Transverse colon (tissue), 4 donors: ENCODE measurements at regions not wholly inside any gene's neighbourhood (a gene's known extent, or its start where the extent isn't known, plus 50 kb on each side); places are given as distances from the start of the nearest gene placed in this dataset.
A peak's percentile ranks its signal among the peaks of the same experiment; 100 is the strongest.

Experiments used
- DNase-seq: peaks from one replicate; pipeline ENCODE4 v3.0.0-alpha.2; 2019
- H3K27ac ChIP-seq, 4 donors: fragments of 200-600 bp; sonication (generic); 2 replicates each; pipeline ENCODE4 v1.5.1; 2016 to 2018; ENCODE audit warnings: inconsistent platforms in 4 of 4
- H3K27me3 ChIP-seq: fragments of 200-600 bp; sonication (generic); 2 replicates; pipeline ENCODE4 v1.5.1; 2017; ENCODE audit warnings: inconsistent platforms
- H3K36me3 ChIP-seq, 4 donors: fragments of 200-600 bp; sonication (generic); 2 replicates each; pipeline ENCODE4 v1.5.1; 2017 to 2019; ENCODE audit warnings: inconsistent platforms in 4 of 4
- H3K4me1 ChIP-seq, 4 donors: fragments of 200-600 bp; sonication (generic); 2 replicates each; pipeline ENCODE4 v1.5.1; 2017 to 2020; ENCODE audit warnings: inconsistent platforms in 4 of 4
- H3K4me3 ChIP-seq, 4 donors: fragments of 200-600 bp; sonication (generic); 1 replicate in 1 of 4; 2 replicates in 3 of 4; pipeline versions ENCODE4 v1.5.1 to v1.6.1; 2017 to 2019; ENCODE audit warnings: inconsistent platforms in 4 of 4
- H3K9me3 ChIP-seq, 2 donors: fragments of 200-600 bp; sonication (generic); 2 replicates each; pipeline ENCODE4 v1.5.1; 2017 to 2019; ENCODE audit warnings: inconsistent platforms in 2 of 2
- EP300 ChIP-seq: sonication (generic); formaldehyde crosslinking; IDR thresholded peaks from one replicate; pipeline ENCODE4 v1.6.1; 2017; ENCODE audit warnings: antibody characterized with exemption, low read depth
- POLR2A ChIP-seq: fragments of 450-650 bp; IDR thresholded peaks from one replicate; pipeline ENCODE4 v1.6.1; 2016; ENCODE audit warnings: antibody characterized with exemption, mild to moderate bottlenecking, moderate library complexity
- POLR2AphosphoS5 ChIP-seq, 3 donors: sonication (generic); formaldehyde crosslinking; IDR thresholded peaks; one replicate each; pipeline ENCODE4 v1.6.1; 2016; ENCODE audit warnings: antibody characterized with exemption in 3 of 3
- WGBS, 2 donors: methylation state at CpG; one replicate each; pipeline ENCODE4 v1.1.5; 2018; ENCODE audit warnings: low coverage in 1 of 2; 5-methylcytosine and 5-hydroxymethylcytosine counted together
- in situ Hi-C, 4 donors: fragments of 200-750 bp; cut with MboI; loops; one replicate each; pipeline versions ENCODE4 v1.15.0 to v1.15.1; 2017; ENCODE audit warnings: low sequenced_read_pairs in 3 of 4, low pct_ligation_motif_present in 1 of 4, low pct_unique_long_range_greater_than_20kb in 1 of 4
- intact Hi-C: fragments of 100-400 bp; cut with DNase I; formaldehyde crosslinking; loops from one replicate; pipeline ENCODE4 v1.15.1; 2023; ENCODE audit warnings: low total_unique reads
- TF ChIP-seq, protein P1 (sequence below), 5 experiments: fragments of 200-600 bp in 3 of 5; fragments of 450-650 bp in 2 of 5; sonication (generic) in 3 of 5; IDR thresholded peaks; 1 replicate in 2 of 5; 2 replicates in 3 of 5; pipeline ENCODE4 v1.5.1; 2016 to 2017; ENCODE audit warnings: antibody characterized with exemption in 5 of 5, inconsistent platforms in 3 of 5, mild to moderate bottlenecking in 2 of 5, moderate library complexity in 1 of 5

DNA sequence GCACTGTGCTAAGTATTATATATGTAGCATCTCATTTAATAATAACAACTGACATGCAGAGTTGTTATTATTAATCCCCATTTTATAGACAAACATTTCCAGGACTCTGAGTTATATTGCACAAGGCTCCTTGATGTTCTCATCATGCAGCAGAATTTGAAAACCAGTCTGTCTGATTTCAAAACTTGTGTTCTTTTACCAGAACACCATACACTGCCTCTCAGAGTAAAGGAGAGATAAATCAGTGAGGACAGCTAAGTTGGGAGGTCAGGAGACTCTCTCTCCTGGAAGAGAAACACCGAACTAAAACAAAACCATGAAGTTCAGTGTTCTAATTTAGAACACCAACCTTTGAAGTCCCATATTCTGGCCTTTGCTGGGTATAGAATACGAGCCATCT lies 92.7 kb upstream of the TNC start:
- TF ChIP-seq POLR2AphosphoS5 (IDR thresholded peaks at IDR 0.05) (peak in 1 of 3 donors; percentile 63), POLR2A (no peak)
- peak overlapping the region in 3 of 4 donors; percentile 20 to 57 (median 44) for H3K27ac ChIP-seq
- no peaks in the 10 kb centered on the region for H3K27me3 ChIP-seq
- intact Hi-C loops: no loop called here
- no peaks in the 10 kb centered on the region for H3K36me3 ChIP-seq
- H3K4me1 ChIP-seq: peaks cover 3 to 18% (median 5%) of the 10 kb centered on the region in 4 donors
- H3K9me3 ChIP-seq: no peaks in the 10 kb centered on the region
- no peak for DNase-seq
- H3K4me3 ChIP-seq: no peak overlapping the region
- 70 to 100% methylated on average over 2 of the region's 2 CpGs for WGBS, 2 donors
- in situ Hi-C loops: no loop called here

DNA sequence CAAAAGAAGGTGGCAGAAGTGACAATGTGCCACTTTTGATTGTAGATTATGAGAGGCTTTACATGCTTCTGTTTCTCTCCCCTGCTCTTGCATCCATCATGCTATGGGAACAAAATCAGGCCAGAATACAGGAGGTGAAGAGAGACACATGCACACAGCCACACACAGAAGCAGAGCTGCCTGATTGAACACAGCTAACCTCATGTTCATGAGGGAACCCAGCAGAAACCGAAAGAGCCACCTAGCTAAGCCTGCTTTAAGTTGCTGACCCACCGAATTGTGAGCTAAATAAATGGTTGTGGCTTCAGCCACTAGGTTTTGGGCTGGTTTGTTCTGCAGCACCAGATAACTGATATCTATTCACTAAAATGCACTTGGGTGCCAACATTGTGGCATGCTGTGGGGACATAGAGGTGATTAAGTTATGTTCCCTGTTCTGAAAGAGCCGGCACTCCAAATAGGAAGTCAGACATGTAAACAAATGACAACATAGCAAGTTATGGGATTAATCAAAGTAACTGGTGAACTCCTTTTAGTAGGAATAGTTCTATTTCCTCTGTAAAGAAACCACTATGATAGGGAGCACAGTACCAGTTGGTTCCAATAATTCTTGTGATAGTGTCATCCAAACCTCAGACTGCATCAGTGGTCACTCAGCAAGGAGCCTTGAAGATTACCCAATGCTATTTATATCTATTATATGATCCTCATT lies 93.6 kb upstream of the TNC start:
- Histone ChIP-seq H3K27ac (peak overlapping the region; percentile 7 to 57 (median 44)), H3K36me3 (no peaks in the 10 kb centered on the region), H3K27me3 (no peaks in the 10 kb centered on the region), H3K9me3 (no peaks in the 10 kb centered on the region), H3K4me1 (peaks cover 3 to 18% (median 5%) of the 10 kb centered on the region in 4 donors), H3K4me3 (no peak overlapping the region)
- 56 to 81% methylated on average over 2 to 3 of the region's 3 CpGs for WGBS, 2 donors
- in situ Hi-C loops (no loop called here), intact Hi-C loops (no loop called here)
- no peak for DNase-seq
- TF ChIP-seq, protein P1, sequence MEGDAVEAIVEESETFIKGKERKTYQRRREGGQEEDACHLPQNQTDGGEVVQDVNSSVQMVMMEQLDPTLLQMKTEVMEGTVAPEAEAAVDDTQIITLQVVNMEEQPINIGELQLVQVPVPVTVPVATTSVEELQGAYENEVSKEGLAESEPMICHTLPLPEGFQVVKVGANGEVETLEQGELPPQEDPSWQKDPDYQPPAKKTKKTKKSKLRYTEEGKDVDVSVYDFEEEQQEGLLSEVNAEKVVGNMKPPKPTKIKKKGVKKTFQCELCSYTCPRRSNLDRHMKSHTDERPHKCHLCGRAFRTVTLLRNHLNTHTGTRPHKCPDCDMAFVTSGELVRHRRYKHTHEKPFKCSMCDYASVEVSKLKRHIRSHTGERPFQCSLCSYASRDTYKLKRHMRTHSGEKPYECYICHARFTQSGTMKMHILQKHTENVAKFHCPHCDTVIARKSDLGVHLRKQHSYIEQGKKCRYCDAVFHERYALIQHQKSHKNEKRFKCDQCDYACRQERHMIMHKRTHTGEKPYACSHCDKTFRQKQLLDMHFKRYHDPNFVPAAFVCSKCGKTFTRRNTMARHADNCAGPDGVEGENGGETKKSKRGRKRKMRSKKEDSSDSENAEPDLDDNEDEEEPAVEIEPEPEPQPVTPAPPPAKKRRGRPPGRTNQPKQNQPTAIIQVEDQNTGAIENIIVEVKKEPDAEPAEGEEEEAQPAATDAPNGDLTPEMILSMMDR (IDR thresholded peaks at IDR 0.05): no peak
- TF ChIP-seq POLR2A: no peak
- no peak for TF ChIP-seq POLR2AphosphoS5 (IDR thresholded peaks at IDR 0.05)
- TF ChIP-seq EP300: no peak

DNA sequence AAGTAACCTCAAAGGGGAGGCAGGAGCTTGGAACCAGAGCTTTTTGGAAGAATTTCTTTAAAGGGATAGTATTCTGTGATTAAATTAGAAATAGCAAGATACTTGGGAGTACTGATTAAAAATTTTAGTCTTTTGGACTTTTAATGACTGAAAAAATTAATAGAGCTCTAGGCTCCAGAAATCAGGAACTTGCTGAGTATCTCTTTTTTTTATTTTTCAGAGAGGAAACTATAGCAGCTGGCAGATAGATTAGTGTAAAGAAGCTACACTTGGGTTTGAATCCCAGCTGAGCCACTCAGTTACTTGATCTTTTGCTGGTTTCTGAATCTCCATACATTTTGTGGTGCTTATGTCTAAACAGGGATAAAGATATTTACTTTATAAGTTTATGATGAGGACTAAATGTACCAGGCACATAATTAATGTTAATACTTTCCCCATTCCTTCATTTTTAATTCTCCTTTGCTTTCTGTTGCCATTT lies 94.2 kb upstream of the TNC start:
- H3K9me3 ChIP-seq: no peaks in the 10 kb centered on the region
- peaks cover 3 to 18% (median 5%) of the 10 kb centered on the region in 4 donors for H3K4me1 ChIP-seq
- in situ Hi-C loops (no loop called here), intact Hi-C loops (no loop called here)
- H3K36me3 ChIP-seq: no peaks in the 10 kb centered on the region
- no peak for TF ChIP-seq EP300
- TF ChIP-seq, protein P1 (IDR thresholded peaks at IDR 0.05): no peak
- no peak for TF ChIP-seq POLR2AphosphoS5 (IDR thresholded peaks at IDR 0.05)
- TF ChIP-seq POLR2A: no peak
- no peak overlapping the region for H3K4me3 ChIP-seq
- H3K27me3 ChIP-seq: no peaks in the 10 kb centered on the region
- peak overlapping the region; percentile 7 to 57 (median 44) for H3K27ac ChIP-seq
- no peak for DNase-seq

DNA sequence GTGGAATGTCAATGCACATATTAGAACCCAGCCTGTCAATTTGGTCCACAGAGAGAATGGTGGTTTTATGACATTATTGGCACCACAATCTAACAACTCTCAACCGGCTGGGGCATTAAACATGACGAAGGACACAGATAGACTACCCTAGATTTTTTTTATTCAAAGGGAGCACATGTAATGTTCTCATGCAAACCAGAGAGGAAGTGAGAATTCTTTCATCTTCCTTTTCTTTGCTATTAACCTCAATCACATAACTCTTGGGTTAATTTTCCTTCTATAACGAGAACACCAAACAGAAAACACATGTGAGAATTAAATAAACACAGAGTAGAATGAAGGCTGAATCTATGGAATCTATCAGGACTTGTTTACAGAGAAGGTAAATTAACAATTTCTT lies 94.9 kb upstream of the TNC start:
- whole genome bisulfite sequencing, 2 donors: 56 to 57% methylated on average over 1 to 3 of the region's 3 CpGs
- peak overlapping the region in 1 of 4 donors; percentile 7 for H3K27ac ChIP-seq
- no peaks in the 10 kb centered on the region for H3K27me3 ChIP-seq
- intact Hi-C loops: no loop called here
- peaks cover 3 to 18% (median 5%) of the 10 kb centered on the region in 4 donors for H3K4me1 ChIP-seq
- no peaks in the 10 kb centered on the region for H3K36me3 ChIP-seq
- in situ Hi-C loops: no loop called here
- no peaks in the 10 kb centered on the region for H3K9me3 ChIP-seq
- no peak overlapping the region for H3K4me3 ChIP-seq
- no peak for DNase-seq
- no peak for TF ChIP-seq EP300
- TF ChIP-seq, protein P1 (IDR thresholded peaks at IDR 0.05): no peak
- no peak for TF ChIP-seq POLR2AphosphoS5 (IDR thresholded peaks at IDR 0.05)
- no peak for TF ChIP-seq POLR2A
